GM19438 (cell line): ENCODE measurements at regions not wholly inside any gene's neighbourhood (a gene's known extent, or its start where the extent isn't known, plus 50 kb on each side); places are given as distances from the start of the nearest gene placed in this dataset.

Source experiments
- ATAC-seq: cut with Tn5 transposase; IDR thresholded peaks from one replicate; pipeline ENCODE4 v1.9.1; 2021; ENCODE audit warnings: low read depth; ENCODE audit not compliant: unreplicated experiment

DNA sequence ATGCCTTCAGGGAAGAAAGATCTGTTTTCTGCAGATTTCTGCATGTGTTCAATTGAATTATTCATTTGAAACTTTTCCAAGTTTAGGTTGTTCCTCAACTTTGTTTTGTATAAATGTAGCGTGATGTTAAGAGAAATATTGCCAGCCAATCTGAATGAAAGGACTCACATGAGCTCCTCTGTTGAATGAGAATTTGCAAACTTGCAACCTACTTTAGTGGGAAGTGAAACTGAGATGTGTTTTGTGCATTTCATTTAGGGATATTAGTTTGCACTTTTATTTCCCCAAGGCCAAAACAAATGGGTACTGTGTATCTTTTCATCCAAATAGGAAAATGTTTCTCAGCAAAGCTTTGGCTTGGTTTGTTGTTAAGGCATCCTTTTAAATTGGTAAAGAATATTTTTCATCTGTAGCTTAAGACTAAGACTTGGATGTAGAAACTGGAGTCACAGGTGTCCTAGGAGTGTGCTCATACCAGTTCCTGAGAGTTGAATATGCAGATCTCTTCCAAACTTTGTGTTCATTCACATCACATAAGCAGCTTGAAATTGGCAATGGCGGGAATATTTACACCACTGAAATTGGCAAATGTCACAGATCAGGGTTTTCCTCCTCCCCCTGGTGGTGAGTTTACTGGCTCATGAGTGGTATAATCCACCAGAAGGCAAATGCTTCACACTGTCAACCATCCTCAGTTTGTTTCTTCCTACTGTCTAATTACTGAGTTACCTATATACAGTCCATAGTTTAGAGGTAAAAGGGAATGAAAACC lies 193.6 kb upstream of the BANK1 start:
- no peak for ATAC-seq

DNA sequence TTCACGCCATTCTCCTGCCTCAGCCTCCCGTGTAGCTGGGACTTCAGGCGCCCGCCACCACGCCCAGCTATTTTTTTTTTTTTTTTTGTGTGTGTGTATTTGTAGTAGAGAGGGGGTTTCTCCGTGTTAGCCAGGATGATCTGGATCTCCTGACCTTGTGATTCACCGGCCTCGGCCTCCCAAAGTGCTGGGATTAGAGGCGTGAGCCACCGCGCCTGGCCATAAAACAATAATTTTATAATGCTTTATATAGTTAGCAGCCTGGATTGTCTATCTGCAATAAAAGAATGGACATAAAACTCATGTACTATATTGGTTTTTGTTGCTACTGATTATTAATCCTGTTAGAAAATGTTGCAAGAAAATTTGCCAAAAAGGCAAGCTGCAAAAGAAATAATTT lies 195.9 kb upstream of the BANK1 start:
- no peak for ATAC-seq

DNA sequence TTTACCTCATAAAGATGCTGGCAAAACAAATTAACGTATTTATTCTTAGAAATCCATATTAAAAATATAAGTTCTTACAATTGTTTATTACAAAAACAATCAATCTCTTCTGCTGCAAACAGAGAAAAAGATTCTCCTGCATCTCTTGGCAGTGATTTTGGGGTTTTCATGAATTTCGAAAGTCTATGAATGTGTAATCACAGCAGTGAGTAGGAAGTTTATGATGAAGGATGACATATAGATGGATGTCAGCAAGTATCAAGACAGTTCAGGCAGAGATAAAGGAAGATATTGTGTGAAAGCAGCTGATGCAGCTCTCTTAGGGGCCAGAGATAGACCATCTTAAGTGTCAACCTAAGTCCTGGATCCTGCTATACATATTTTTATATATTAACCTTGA lies 196.9 kb upstream of the BANK1 start:
- ATAC-seq, result no peak

DNA sequence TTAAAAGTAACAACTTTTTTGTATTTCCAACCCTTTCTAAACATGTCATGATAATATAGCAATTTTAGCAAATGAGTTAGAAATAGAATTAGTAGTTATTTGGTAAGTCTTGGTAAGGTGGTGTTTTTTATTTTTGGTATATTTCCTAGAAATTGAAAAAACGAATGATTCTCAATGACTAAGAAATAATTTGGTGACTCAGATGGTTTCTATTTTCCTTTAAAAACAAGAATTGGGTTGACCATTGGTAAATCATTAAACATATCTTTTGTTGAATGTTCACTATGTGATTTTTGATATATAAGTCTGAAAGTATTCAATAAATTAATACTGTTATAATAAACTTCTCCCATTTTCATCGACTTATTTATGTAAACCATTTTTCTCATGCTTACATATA lies 206.2 kb upstream of the BANK1 start:
- ATAC-seq, result no peak

DNA sequence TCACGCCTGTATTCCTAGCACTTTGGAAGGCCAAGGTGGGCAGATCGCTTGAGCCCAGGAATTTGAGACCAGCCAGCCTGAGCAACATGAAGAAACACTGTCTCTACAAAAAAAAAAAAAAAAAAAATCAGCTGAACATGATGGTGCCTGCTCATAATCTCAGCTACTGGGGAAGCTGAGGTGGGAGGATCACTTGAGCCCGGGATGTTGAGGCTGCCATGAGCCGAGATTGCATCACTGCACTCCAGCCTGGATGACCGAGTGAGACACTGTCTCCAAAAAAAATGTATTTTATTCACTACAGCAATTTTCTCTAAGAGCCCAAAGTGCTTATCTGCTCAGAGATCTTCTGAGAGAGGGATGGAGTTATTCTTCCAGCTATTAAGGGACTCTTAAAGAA lies 215.8 kb upstream of the PPP3CA start:
- ATAC-seq, result no peak

DNA sequence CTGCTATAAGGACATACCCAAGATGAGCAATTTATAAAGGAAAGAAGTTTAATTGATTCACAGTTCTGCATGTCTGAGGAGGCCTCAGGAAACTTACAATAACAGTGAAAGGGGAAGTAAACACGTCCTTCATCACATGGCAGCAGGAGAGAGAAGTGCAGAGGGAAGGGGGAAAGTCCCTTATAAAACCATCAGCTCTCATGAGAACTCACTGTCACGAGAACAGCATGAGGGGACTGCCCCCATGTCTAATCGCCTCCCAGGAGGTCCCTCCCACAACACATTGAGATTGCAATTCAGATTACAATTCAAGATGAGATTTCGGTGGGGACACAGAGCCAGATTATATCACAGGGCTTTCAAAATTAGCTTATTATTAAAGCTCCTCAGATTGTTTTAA lies 209.5 kb upstream of the PPP3CA start:
- ATAC-seq, result no peak

DNA sequence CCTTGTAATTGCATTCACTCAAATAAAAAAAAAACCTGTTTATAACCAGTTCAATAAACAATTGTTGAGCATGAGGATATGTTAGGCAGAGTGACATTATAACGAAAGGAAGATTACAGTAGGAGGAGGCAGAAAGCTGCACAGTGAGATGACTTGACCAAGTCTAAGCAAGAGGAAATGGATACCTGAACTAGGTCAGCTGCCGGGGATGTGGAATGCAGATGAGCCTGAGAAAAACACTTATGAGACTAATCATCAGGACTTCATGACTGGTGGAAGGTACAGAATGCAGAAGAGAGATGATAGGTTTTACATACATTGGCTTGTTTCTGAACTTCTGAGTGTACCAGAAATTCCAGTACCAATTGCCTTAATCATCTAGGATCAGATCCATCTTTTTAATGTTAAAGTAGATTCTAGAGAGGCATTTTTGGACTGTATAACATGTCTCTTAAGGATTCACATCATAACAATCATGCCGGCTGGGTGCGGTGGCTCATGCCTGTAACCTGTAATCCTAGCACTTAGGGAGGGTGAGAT lies 208.1 kb upstream of the PPP3CA start:
- ATAC-seq, result no peak

DNA sequence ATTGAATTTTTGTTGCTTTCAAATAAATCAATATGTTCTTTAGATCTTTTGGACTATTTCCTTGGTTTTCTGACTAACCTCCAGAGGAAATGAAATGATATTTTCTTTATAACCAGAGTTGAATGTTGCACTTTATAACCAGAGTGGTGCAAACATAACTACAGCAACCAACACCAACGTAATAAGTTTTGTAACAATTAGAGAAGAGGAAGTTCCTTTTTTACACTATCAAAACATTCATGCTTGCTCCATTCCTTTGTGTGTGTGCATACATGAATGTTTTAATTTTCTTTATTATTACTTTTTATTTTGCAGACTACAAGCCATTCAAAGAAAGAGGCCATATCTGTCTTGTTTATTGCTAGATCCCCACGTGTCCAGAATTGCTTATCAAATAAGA lies 193.0 kb upstream of the PPP3CA start:
- ATAC-seq, result no peak

DNA sequence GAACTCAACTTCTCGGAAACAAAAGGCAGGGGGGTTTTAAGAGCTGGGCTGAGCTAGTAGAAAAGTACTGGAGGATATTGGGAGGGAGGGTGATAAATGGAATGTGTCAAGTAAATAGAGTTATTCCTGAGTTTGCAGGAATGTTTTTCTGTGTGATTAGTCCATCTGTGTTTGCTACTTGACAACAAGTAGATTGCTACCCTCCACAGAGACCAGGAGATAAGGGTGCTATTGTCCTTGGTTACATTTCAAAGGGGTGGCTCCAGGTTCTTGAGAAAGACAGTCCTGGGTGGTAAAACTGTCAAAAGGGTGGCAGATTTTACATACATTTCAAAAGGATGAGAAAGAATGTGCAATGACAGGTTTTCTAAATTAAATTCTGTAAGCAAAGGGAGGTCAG lies 181.2 kb upstream of the PPP3CA start:
- no peak for ATAC-seq

DNA sequence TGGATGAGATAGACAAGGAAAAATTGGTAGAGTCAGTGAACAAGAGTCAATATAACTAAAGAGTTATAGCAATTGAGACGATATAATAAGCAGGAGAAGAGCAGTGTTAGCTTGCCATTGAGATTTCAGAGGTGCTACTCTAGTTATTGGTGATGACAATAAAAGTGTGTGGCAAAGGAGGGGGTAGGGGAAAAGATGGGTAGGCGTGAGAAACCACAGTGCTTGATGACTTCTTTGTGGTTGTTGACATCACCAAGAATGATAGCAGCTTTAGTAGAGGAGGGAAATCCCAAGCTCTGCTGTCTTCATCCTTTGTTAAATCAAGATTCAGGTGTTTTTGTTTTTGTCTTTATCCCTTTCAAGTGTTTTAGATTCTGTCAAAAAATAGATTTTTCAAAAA lies 179.9 kb upstream of the PPP3CA start:
- ATAC-seq, result no peak

DNA sequence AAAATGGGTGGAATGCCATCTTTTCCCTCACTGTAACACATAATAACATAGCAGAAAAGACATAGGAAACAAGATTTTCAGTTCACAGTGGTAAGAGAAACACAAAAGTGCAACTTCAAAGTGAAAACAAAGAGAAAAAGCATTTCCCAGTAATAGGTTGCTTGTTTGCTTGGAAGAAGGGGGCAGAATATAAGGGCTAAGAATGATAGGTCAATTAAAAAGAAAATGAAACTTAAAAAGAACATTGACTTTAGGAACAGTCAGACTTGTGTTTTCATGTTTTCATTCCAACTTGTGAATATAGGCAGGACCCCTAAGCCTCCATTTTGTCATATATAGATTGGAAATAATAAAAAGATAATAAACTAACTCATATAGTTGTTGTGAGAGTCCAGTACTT lies 168.2 kb upstream of the PPP3CA start:
- ATAC-seq, result no peak

DNA sequence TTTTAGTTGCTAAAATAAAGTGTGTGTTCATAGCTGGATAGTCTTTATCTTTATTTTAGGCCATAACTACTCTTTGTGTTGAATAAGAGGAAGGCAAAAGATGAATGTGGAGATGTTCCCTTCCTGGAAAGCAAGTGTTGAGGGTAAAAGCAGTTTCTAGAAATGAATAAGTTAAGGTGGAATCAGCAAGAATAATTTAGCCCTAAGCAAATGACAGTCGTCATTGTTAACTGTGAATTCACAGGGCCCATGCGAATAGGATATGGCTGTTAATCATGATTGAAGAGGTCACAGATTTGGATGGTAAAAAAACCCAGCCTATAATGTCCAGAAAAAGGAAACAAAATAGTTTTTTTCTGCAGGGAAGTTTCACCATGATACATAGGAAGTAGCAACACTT lies 167.8 kb upstream of the PPP3CA start:
- no peak for ATAC-seq

DNA sequence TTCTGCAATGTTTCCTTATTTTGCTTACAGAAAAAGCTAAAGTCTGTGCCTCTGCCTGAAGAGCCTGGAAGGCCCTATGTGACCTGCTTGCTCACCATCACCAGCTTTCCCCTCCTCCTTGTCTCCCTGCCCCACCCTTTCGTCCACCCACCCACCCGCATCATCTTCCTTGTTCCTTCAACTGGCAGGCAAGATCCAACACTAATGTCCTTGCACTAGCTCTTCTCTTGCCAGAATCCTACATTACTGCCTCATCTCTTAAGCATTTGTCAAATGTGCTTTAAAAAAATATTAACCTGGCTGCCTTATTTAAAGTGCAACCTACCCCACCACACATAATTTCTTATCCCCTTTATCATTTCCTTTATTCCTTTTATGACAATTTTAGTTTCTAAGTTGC lies 165.1 kb upstream of the PPP3CA start:
- ATAC-seq, result no peak

DNA sequence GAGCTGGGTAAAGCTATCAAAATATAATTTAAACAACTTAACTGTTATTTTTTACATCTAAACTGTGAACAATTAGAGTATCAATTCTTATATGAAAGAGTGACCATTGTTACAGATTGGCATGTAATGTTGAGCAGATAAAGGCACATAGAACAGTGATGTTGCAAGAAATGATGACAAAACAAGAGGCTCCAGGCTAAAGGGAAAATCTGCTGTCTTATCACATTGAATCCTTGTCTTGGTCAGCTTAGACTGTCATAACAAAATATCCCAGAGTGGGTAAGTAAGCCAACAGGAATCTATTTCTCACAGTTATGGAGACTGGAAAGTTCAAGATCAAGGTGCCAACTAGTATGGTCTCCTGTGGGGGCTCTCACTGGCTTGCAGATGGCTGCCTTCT lies 154.1 kb upstream of the PPP3CA start:
- no peak for ATAC-seq

DNA sequence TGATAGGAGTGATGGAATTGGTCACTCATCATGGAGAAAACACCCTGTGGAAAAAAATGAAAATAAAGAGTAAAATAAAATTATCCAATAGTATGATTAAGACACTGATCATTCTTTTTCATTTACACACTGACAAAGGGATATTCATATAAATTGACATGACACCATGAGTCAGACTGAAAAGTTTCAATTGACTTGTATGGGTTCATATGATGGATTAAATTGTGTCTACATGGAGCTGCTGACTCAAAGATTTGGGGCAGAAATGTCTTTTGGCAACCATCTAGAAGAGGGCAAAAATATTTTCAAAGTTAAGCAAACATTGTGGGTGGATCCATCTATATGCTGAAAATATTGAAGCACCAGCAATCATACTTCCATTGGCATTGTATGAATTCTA lies 153.4 kb upstream of the PPP3CA start:
- no peak for ATAC-seq

DNA sequence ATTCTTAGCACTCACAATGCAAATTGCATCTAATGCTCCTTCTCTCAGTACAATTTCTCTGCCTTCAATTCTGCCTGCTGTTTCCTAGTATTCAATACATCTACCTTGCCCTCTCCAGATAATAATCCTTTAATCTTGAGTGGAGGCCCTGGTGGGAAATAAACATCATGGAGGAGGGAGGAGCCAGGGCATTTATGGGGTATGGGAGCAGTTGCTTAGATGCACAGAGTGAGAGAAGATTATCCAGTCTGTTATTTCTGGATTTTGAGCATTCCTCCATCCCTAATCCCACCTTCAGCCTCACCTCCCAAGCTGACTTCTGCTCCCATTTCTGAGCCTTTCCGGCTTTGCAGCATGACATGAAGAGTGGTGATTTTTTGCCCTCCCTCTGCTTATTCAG lies 127.9 kb upstream of the PPP3CA start:
- no peak for ATAC-seq

DNA sequence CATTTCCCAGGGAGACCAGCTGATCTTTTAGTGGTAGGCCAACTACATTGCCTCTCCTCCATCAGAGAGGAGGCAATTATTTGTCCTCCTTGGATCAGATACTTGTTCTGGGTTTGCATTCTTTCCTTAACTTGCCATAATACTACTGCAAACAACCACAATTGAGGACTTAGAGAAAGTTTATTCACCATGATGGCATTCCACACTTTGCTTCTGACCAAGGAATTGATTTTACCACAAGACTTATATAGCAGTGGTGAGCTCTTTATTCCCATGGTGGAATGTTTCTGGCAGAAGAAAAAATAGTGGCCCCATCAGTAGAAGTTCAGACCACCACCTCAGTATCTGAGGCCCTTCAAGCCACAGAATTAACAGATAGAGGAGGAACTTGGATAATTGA lies 123.9 kb upstream of the PPP3CA start:
- ATAC-seq, result no peak

DNA sequence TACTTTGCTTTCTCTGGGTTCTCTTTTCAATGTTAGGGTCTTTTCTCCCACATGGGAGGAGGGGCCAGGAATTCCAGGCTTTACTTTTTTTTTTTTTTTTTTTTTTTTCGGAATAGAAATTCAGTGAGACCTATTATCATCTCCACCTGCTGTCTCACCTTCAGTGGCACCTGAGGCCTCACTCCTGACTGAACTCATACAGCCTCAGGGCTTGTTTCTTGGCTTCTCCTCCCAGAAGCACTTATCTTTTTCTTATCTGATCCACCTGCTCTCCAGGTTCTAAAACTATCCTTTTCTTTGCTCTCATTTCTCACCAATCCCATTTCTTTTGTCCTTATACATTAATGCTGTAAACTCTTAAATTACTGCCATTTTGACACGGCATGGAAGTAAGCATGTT lies 117.3 kb upstream of the PPP3CA start:
- no peak for ATAC-seq

DNA sequence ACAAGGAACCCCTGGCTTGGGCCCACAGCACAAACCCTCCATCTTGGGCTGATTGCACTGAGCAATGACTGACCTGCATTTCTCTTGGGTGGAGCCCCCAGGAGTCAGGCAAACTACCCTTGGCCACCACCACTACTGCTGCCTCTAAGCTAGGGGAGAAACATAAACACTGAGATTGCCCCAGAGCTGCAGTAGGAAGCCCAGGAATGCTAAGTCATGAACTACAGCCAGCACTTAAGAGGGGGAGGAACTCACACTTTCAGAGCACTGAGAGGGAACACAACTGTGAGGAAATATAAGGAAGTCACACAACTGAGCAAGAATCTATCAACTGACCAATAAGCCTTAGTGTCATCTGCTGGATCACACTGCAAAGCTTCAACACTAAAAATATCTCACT lies 111.6 kb upstream of the PPP3CA start:
- ATAC-seq, result no peak

DNA sequence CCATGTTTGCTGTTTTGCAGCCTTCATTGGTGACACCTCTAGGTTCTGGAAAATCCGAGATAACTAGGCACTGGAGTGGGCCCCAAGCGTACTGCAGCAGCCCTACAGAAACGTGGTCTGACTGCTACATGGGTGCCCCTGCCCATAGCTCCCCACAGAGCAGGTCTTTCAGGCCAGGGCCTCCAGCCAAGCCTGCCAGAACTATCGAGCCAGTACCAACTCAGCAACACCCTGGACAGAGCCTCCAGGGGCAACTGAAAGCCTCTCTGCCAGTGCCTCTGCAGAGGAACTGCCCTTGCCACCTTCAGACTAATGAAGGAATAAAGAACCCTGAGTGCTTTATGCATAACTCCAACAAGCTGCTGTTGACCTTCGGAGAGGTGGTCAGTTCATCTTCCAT lies 111.1 kb upstream of the PPP3CA start:
- ATAC-seq, result no peak

DNA sequence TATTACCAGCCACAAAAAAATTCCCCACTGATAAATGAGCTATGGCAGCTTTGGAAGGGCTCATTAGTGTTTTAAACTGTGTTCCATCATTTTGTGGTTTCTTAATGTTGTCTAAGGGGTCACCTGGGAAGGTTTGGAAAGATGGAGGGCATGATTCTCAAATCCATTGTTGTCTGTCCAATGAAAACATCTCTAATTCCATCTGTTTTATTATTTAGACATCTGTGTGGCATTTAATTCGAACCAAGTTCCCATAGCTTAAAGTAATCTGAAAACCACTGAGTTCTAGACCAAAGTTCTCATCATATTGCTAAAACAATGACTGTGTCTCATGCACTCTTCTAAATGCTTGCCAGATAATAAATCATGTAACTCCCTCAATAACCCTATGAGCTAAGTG lies 103.8 kb upstream of the PPP3CA start:
- ATAC-seq, result no peak

DNA sequence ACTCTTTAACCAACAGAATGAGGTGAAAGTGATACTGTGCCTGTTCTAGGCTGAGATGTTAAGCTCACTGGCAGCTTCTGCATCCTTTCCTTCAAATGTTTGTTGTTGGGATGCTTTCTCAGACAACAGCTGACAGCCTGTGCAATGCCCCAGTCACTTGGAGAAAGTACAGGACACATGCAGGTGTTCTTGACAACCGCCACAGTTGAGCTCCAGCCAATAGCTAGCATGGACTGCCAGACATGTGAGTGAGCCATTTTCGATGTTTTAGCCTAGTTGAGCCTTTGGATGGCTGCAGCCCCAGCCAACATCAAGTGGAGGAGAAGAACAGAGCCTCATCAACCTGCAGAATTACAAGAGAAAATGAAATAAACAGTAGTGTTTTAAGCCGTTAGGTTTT lies 94.1 kb upstream of the PPP3CA start:
- ATAC-seq, result no peak

DNA sequence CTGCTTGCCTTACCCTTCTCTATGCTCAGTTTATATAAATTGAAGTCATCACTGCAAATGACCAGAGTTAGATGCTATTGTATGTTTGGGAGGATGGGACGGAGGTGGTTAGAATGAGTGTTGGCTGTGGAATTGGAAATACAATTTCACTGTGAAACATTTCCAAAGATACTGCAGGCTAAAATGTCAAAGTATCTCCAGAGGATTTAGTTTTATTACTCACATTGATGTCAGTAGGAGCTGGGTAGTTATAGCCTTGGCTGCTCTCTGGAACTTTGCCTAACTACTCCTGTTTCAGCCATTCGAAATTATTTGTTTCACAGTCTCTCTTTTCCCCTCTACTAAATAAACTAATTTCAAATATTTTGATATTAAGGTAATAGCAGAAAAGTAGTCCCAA lies 92.6 kb upstream of the PPP3CA start:
- ATAC-seq, result no peak
